GM13977 (cell line): ENCODE measurements at regions not wholly inside any gene's neighbourhood (a gene's known extent, or its start where the extent isn't known, plus 50 kb on each side); places are given as distances from the start of the nearest gene placed in this dataset.

Experiments used
- DNase-seq: peaks from one replicate; pipeline ENCODE4 v3.0.0; 2012; ENCODE audit warnings: low spot score
- in situ Hi-C: fragments of 300-500 bp; cut with MboI; formaldehyde crosslinking; loops from one replicate; pipeline ENCODE4 v1.12.0; 2022; ENCODE audit warnings: low sequenced_read_pairs, low pct_unique_long_range_greater_than_20kb, mixed read lengths, inconsistent platforms; ENCODE audit not compliant: unreplicated experiment
- TF ChIP-seq, protein P1 (sequence below): IDR thresholded peaks from 2 replicates; pipeline ENCODE4 v1.5.1; 2012; ENCODE audit warnings: mild to moderate bottlenecking, control low read depth; ENCODE audit not compliant: insufficient read depth; ENCODE audit errors: extremely low read depth, missing control alignments

DNA sequence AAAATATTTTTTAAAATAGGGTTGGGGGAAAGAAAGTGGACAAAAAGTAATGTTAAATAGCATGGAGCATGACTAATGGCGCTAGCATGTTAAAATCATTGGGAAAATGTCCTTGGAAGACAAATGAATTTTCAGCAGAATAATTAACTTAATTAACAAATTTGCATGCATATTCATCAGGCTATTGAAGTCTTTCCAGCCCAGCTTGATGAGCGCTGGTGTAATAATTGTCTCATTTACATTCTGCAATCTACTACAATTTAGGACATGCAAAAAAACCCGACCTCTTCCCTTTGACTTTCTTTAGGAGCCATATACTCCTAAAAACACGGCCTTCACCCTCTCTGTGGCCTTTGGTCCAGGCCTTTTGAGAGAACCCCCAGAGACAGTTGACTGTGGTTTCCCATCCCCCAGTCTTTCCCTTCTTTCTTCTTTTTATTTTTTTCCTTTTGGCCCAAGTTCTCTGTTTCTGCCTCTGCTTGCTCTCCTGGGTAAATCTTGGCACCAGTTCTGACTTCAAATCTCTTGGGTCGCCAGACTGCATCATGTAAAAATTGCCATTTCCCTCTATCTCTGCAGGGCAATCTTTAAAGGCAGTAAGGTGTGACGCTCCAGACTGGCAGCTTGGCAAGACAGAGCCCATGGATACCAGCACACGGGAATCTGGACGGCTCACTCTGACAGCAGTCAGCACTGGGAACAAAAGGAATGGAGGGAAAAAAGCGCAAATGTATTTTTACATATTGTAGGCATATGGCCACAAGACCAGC is 105.5 kb downstream of the NEUROD6 start:
- TF ChIP-seq, protein P1, sequence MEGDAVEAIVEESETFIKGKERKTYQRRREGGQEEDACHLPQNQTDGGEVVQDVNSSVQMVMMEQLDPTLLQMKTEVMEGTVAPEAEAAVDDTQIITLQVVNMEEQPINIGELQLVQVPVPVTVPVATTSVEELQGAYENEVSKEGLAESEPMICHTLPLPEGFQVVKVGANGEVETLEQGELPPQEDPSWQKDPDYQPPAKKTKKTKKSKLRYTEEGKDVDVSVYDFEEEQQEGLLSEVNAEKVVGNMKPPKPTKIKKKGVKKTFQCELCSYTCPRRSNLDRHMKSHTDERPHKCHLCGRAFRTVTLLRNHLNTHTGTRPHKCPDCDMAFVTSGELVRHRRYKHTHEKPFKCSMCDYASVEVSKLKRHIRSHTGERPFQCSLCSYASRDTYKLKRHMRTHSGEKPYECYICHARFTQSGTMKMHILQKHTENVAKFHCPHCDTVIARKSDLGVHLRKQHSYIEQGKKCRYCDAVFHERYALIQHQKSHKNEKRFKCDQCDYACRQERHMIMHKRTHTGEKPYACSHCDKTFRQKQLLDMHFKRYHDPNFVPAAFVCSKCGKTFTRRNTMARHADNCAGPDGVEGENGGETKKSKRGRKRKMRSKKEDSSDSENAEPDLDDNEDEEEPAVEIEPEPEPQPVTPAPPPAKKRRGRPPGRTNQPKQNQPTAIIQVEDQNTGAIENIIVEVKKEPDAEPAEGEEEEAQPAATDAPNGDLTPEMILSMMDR: no peak
- no peak for DNase-seq
- in situ Hi-C loops: no loop called here

DNA sequence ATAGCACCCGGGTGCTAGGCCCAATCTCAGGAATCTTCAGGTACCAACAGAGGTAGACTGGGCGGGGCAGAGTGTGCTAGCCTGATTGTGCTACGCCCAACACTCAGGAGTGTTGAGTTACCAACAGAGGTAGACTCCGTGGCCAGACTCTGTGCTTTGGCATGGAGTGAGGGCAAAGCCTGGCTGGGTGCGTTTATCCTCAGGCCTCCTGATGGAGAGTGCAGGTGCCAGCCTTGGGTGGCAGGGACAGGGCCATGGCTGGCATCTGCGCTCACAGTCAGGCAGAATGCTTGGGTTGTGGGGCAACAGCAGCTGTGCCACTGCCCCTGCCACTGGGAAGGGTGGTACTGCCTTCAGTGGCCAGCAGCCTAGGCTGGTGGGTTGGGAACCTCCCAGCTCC is 111.6 kb downstream of the NEUROD6 start:
- TF ChIP-seq, protein P1: no peak
- DNase-seq: no peak
- in situ Hi-C loops: no loop called here

GRCh38 chr7:31214751-31215150 is 125.8 kb downstream of the NEUROD6 start:
- TF ChIP-seq, protein P1: no peak
- in situ Hi-C loops: no loop called here
- no peak for DNase-seq

- in situ Hi-C loops: no loop called here
- TF ChIP-seq, protein P1: no peak
- no peak for DNase-seq
These were observed 129.2 kb downstream of the NEUROD6 start for GRCh38 chr7:31211281-31211680.

DNA sequence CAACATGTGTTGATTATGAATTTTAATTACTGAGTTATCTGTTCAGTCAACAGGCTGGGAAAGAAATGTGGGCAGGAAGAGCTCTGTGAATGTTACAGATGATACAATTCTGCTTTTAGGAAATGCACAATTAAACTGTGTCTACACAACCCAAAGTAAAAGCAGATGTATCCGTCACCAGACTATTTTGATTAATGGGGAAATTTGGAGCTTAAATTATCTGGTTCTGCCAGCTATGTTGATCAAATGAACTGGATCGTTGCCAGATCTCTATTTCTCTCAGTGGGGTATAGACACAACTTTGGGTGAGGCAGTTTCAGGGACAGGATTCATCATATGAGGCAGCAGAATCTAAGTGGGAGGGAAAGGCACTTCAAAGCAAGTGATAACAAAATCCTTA is 136.5 kb downstream of the NEUROD6 start:
- no peak for DNase-seq
- in situ Hi-C loops: no loop called here
- TF ChIP-seq, protein P1: no peak

DNA sequence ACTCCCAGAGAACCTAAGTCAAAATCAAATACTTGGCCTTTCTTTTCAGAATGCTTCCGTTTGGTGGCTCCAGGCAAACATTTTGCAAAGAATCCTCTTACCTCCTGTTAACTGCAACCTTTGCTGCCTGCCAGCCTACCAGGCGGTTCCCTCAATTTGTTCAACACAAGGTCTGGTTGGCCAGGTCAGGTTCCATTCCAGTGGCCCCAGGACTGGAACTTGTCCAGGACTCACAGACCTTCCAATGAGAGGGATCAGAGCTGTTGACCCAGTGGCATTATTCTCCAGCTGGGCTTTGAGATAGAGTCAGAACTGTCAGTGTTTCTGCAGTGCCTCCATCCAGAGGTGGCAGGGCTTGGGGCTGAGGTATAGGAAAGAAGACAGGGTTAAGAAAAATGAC is 137.0 kb downstream of the NEUROD6 start:
- DNase-seq: no peak
- TF ChIP-seq, protein P1: no peak
- in situ Hi-C loops: no loop called here

DNA sequence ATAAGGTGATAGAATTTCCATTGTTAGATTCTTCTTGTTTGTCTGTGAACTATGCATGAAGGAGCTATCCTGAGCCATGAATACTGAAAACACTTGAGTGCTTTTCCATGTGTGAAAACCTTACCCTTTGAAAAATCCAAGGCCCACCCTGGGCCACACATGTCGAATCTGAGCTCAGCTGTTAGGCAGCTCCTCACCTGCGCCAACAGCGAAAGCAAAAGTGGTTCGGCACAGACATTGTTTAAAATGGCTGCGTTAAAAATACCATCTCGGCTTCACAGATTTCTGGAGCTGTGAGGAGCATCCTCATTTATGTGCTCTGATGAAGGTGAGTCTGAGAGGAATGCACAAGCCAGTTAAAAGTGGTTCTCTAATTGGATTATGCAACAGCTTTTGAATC is 137.7 kb downstream of the NEUROD6 start:
- in situ Hi-C loops: no loop called here

More for the DNA sequence above, 137.7 kb downstream of the NEUROD6 start:
- DNase-seq: no peak
- TF ChIP-seq, protein P1: no peak
